Thyroid gland (tissue), 4 donors: ENCODE measurements at regions not wholly inside any gene's neighbourhood (a gene's known extent, or its start where the extent isn't known, plus 50 kb on each side); places are given as distances from the start of the nearest gene placed in this dataset.

Experiments used
- POLR2A ChIP-seq, 2 donors: fragments of 450-650 bp; IDR thresholded peaks; one replicate each; pipeline ENCODE4 v1.6.1; 2017; ENCODE audit warnings: antibody characterized with exemption in 2 of 2, mild to moderate bottlenecking in 2 of 2, moderate library complexity in 1 of 2
- TF ChIP-seq, protein P1 (sequence below), 6 experiments: fragments of 200-600 bp in 3 of 6; fragments of 450-650 bp in 3 of 6; sonication (generic) in 3 of 6; IDR thresholded peaks; one replicate each; pipeline ENCODE4 v1.5.1; 2016 to 2019; ENCODE audit warnings: antibody characterized with exemption in 6 of 6, mild to moderate bottlenecking in 2 of 6, inconsistent platforms in 1 of 6, moderate library complexity in 1 of 6

GRCh38 chr1:68831281-68831680, 334.4 kb upstream of the DEPDC1 start:
- TF ChIP-seq POLR2A (IDR thresholded peaks at IDR 0.05): no peak
- TF ChIP-seq, protein P1, sequence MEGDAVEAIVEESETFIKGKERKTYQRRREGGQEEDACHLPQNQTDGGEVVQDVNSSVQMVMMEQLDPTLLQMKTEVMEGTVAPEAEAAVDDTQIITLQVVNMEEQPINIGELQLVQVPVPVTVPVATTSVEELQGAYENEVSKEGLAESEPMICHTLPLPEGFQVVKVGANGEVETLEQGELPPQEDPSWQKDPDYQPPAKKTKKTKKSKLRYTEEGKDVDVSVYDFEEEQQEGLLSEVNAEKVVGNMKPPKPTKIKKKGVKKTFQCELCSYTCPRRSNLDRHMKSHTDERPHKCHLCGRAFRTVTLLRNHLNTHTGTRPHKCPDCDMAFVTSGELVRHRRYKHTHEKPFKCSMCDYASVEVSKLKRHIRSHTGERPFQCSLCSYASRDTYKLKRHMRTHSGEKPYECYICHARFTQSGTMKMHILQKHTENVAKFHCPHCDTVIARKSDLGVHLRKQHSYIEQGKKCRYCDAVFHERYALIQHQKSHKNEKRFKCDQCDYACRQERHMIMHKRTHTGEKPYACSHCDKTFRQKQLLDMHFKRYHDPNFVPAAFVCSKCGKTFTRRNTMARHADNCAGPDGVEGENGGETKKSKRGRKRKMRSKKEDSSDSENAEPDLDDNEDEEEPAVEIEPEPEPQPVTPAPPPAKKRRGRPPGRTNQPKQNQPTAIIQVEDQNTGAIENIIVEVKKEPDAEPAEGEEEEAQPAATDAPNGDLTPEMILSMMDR (IDR thresholded peaks at IDR 0.05): no peak
